HG03520 (cell line): ENCODE measurements at regions not wholly inside any gene's neighbourhood (a gene's known extent, or its start where the extent isn't known, plus 50 kb on each side); places are given as distances from the start of the nearest gene placed in this dataset.
"Not testable (repeated sequence)": the region's sequence is repeated elsewhere in the genome, so short reads cannot be mapped to it uniquely, and the experiment has no call there.

Experiments used
- ATAC-seq: cut with Tn5 transposase; IDR thresholded peaks from one replicate; pipeline ENCODE4 v1.9.1; 2021; ENCODE audit warnings: mild to moderate bottlenecking, moderate library complexity; ENCODE audit not compliant: unreplicated experiment

DNA sequence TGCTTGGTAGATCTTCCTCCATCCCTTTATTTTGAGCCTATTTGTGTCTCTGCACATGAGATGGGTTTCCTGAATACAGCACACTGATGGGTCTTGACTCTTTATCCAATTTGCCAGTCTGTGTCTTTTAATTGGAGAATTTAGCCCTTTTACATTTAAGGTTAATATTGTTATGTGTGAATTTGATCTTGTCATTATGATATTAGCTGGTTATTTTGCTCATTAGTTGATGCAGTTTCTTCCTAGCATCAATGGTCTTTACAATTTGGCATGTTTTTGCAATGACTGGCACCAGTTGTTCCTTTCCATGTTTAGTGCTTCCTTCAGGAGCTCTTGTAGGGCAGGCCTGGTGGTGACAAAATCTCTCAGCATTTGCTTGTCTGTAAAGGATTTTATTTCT lies 72.4 kb downstream of the HNRNPD start:
- not testable (repeated sequence) for ATAC-seq

DNA sequence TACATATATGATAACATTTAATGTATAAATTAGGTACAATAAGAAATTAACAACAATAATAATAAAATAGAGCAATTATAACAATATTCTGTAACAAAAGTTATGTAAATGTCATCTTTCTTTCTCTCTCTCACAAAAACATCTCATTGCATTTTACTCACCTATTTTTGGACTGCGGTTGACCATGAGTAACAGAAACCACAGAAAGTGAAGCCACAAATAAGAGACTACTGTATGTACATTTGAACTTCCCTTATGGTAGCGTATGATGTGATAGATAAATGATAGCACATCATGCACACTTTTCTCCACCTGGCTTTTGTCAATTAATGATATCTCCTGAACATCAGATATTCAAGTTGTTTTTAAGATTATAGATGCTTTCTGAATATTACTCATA lies 80.5 kb downstream of the HNRNPD start:
- peak; percentile 100 for ATAC-seq

DNA sequence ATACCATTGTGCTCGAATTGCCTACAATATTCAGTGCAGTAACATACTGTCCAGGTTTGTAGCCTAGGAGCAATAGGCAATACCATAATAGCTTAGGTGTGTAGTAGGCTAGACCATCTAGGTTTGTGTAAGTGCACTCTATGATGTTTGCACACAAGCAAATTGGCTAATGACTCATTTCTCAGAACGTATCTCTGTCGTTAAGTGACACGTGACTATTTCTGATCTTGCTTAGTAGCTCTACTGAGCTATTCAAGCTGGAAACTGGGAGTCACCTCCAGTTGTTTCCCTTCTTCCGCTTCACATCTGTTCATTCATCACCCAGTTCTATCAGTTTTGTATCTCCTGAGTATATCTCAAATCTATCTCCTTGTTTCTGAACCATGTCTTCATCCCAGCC lies 86.1 kb downstream of the HNRNPD start:
- ATAC-seq: no peak

DNA sequence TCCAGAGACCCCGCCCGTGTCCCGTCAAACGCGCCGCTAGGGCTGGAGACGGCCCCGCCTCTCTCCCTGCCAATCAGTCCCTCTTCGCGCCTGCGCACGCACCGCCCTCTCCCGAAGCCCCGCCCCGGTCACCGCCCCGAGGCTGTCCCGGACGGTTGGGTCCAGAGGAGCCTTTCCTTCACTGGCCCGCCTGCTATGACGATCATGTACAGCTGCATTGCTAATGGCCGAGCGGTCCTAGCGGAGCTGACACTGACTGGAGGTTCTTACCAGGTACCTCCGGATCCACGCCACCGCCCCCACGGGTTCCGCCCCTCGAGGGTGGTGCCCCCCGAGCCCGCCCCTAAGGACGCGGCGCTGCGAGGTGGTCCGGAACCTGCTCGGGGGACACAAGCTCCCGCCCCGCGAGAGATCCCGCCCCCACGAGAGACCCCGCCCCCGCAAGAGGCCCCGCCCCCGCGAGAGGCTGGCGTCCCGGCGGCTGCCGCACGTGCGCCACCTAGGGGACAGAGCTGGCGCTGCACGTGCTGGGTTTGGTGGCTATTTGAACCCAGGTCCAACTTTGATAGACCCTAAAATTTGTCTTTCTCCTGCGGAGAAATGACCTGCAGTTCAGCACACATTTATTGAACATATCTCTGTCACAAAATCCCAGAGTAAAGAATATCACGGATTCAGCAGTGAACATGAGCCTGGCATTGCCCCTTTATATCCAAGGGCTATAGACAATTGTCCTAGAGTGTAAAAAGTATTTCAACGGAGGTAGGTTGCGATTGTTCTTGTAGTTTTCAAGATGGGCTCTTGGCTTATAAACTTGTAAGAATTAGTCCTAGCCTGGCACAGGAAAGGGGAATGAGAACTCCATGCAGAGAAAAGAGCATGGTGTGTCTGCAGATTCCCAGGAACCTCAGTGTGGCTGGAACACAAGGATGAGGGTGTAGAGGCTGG lies 88.7 kb downstream of the HNRNPD start:
- peak; percentile 100 for ATAC-seq

DNA sequence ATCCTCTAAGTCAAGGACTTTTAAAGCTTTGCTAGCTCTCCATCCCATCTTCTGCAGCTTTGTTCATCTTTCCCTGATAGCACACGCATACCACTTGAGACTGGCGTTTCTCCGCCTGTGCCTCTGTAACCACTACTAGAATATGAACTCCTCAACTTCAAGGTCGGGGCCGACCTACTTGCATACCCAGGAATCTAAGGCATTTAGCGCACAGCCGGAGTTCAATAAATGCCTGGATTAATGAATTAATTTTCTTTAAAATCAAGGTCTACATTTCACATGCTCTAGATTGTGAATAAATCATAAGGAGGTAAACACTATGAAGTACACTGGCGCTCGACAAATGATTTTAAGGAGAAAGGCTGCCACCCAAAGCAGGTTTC lies 89.3 kb downstream of the HNRNPD start:
- ATAC-seq: no peak

DNA sequence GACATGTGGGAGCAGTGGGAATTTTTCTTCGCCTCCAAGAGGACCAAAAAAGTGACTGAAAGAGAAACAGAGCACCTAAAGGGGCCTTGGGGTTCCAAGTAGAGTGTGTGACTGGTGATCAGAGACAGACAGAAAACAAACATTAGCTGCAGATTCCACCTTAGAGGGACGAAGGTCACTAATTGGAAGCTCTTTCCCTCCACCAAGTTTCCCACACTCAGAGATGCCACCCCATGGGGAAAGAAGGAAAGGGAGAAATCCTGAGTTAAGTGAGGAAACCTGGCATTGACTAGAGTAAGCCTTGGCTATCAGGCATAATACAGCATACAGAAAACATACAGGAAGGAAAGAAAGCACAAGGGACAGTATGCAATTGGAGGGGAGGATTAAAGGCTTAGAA lies 90.9 kb downstream of the HNRNPD start:
- ATAC-seq: no peak

DNA sequence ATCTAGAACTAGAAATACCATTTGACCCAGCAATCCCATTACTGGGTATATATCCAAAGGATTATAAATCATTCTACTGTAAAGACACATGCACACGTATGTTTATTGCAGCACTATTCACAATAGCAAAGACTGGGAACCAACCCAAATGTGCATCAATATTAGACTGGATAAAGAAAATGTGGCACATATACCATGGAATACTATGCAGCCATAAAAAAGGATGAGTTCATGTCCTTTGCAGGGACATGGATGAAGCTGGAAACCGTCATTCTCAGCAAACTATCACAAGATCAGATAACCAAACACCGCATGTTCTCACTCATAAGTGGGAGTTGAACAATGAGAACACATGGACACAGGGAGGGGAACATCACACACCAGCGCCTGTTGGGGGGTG lies 94.2 kb downstream of the HNRNPD start:
- ATAC-seq: not testable (repeated sequence)

DNA sequence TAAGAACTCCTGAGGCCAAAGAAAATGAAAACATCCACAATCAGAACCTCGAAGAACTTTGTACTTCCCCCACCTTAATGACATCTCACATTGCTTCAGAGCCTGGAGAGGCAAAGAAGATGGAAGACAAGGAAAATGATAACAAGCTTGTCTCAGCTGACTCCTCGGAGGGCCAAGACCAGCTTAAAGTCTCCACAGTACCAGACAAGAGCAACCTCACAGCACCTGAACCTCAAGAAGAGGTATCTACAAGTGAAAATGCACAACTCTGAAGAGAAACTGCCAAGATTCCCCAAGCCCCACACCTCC lies 97.5 kb downstream of the HNRNPD start:
- no peak for ATAC-seq

DNA sequence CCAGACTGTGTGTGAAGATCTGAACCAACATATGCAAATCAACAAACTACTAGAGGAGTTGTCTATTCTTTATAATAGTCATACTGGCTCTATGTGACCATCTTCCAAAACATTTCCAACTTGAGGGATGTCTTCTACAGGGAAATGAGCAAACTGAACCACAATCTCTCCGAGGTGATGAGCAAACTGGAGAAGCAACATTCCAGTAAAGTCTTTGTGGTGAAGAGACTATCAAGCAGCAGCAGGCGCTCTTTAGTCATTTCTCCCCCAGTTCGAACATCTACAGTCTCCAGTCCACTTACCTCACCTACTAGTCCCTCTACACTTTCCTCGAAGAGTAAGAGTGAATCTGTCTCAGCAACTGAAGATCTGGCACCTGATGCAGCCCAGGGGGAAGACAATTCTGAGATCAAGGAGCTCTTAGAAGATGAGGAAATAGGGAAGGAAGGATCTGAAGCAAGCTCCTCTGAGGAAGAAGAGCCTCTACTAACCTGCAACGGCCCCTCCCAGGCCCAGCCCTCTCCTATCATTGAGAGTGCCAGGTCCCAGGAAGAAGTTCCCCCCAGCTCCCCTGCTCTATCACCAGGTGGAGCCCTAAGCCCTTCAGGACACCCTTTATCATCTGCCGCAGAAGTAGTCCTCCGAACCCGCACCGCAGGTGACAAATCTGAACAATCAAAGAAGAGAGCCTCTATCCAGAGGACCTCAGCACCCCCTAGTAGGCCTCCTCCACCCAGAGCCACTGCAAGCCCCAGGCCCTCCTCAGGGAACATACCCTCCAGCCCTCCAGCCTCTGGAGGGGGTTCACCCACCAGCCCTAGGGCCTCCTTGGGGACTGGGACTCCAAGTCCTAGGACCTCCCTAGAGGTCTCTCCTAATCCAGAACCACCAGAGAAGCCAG lies 98.1 kb downstream of the HNRNPD start:
- ATAC-seq: no peak

DNA sequence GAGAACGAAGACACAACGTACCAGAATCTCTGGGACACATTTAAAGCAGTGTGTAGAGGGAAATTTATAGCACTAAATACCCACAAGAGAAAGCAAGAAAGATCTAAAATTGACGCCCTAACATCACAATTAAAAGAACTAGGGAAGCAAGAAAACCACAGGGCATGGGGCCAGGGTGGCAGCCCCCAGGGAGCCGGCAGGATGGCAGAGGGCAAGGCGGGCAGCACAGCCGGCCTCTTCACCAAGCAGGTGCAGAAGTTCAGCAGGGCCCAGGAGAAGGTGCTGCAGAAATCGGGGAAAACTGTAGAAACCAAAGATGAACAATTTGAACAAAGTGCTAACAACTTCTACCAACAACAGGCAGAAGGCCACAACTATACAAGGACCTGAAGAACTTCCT lies 99.1 kb downstream of the HNRNPD start:
- ATAC-seq: not testable (repeated sequence)

DNA sequence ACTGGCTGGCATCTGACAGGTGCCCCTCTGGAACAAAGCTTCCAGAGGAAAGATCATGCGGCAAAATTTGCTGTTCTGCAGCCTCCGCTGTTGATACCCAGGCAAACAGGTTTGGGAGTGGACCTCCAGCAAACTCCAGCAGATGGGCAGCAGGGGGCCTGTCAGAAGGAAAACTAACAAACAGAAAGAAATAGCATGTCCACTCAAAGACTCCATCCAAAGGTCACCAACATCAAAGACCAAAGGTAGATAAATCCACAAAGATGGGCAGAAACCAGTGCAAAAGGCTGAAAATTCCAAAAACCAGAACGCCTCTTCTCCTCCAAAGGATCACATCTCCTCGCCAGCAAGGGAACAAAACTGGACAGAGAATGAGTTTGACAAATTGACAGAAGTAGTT lies 101.3 kb downstream of the HNRNPD start:
- not testable (repeated sequence) for ATAC-seq

DNA sequence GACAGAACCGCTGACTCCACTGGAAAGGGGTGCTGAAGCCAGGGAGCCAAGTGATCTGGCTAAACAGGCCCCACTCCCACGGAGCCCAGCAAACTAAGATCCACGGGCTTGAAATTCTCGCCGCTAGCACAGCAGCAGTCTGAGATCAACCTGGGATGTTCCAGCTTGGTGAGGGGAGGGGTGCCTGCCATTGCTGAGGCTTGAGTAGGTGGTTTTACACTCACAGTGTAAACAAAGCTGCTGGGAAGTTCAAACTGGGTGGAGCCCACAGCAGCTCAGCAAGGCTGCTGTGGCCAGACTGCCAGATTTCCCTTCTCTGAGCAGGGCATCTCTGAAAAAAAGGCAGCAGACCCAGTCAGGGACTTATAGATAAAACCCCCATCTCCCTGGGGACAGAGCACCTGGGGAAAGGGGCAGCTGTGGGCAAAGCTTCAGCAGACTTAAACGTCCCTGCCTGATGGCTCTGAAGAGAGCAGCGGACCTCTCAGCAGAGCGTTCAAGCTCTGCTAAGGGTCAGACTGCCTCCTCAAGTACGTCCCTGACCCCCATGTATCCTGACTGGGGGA lies 101.8 kb downstream of the HNRNPD start:
- not testable (repeated sequence) for ATAC-seq

DNA sequence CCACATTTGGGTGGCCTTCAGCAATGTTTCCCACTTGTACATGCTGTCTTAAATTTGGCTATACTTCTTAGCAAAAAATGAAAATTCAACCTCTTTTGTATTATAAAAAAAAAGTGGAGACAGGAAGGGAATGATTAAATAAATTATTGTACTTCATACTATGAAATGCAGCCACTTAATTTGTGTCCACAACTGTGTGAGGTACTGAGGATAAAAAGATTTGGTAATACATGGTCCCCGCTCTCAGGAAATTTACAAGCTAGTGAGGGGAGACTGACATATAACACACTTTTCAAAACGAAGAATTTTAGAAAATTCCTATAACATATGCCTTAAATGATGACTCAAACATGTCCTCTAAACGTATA lies 105.0 kb downstream of the HNRNPD start:
- no peak for ATAC-seq

DNA sequence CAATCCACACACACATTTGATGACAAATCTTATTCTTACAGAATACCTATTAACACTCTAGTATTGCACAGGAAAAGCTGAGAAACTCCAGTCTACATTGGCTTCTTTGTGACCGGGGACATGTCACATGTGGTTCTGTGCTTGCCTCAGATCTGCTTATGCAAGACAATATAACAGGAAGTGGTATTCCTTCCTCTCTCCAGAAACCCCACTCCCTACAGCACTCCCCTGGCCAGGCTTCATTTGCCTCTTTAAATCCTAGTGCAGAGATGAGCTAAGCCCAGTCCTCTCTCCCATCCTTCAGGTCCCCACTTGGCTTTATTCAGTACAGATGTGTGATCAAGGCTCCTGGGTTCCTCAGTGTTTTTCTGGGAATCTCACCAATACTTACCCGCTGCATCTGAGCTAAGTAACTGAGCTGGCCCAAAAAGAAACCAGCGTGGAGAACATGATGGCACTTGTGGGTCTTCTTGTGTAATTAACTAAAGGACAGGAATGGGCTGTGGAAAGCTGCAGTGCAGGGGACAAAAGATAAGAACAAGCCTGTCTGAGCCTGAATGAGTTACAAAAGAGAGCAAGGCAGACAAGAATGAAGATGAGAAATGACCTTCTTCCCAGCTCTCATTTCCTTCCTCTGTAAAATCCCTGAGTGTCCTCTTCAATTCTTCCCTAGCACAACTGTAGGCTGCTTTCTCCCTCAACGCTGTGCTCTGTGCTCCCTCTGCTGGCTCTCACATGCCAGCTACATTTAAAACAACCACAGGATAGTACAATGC lies 105.6 kb downstream of the HNRNPD start:
- ATAC-seq: peak; percentile 84

DNA sequence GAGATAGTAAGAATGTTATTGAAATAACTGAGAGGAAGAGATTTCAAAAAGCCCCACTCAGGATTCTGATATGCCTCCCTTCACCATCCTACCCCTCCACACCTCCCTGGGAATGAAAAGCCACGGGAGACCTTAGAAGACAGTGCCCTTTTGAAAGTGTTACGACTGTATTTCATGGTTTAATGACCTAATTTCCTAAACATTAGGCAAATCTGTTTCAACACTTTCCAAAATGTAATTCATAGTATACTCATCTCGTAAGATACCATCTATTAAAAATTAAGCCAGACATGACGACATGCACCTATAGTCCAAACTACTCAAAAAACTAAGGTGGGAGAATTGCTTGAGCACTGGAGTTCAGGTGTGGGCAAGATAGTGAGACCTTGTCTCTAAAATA lies 106.3 kb downstream of the HNRNPD start:
- ATAC-seq: no peak

DNA sequence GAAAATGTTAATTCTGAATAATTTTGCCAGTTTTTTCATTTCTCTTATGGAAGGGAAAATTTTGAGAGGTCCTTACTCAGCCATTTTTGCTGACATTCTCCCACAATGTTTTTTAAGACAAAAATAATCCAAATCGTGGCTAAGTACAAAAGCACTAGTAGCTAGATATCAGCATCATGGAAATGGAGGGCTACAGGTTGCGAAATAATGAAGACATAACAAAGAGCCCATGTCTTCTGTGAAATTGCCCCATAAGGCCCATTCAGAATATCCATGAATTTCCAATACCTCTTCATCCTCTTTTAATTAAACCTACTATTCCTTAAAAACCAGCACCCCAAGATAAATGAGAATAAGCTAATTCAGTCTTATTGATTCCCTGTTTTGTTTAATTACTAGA lies 107.4 kb downstream of the HNRNPD start:
- no peak for ATAC-seq

DNA sequence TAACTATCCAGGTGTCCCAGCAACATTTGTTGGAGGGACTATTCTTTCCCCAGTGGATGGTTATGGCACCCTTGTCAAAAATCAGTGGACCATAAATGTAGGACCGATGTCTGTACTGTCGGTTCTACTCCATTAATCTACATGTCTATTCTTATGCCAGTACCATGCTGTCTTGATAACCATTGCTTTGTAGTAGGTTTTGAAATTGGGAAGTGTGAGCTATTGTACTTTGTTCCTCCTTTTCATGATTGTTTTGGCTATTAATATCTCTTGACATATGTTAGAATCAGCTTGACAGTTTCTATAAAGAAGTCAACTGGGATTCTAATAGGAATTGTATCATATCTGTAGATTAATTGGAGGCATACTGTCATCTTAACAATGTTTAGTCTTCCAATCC lies 112.7 kb downstream of the HNRNPD start:
- no peak for ATAC-seq

DNA sequence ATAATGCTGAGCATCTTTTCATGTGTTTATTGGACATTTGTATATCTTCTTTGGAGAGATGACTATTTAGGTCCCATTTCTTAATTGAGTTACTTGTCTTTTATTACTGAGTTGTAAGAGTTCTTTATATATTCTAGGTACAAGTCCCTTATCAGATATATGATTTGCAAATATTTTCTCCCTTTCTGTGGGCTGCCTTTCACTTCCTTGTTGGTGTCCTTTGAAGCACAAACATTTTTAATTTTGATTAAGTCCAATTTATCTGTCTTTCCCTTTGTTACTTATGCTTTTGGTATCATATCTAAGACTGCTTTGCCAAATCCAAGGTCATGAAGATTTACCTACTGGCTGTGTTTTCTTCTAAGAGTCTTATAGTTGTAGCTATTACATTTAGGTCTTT lies 113.2 kb downstream of the HNRNPD start:
- ATAC-seq: no peak

DNA sequence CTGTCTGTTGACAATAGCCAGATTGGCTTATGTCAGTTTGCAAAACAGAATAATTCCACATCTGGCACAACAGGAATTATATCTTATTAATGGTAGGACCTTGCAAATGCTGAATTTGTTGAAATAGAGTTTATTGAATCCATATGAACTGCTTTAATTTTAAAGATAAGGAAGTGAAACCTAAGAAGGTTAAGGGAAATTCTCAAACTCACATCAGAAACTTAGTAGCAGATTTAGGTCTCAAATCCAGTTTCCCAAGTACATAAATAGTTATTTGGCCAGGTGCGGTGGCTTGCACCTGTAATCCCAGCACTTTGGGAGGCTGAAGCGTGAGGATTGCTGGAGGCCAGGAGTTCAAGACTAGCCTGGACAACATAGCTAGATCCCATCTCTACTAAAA lies 117.1 kb downstream of the HNRNPD start:
- no peak for ATAC-seq

DNA sequence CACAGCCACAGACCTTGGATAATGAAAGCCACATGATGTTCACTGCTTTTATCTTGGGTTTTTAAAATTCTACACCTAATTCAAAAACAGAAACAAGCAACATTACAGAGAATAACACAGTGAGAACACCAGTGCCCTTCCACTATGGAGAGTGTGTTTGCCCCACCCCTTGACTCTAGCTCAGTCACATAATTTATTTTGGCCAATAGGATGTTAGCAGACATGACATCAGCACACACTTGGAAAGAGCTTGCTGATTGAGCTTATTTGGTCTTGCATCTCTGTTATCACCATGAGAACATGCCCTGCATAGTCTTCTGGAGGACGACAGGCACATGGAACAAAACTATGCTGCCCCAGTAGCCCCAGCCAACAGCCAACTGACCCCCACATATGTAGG lies 118.1 kb downstream of the HNRNPD start:
- no peak for ATAC-seq
